Mesendoderm (in vitro differentiated cells): ENCODE measurements at regions not wholly inside any gene's neighbourhood (a gene's known extent, or its start where the extent isn't known, plus 50 kb on each side); places are given as distances from the start of the nearest gene placed in this dataset.

ENCODE experiments used
- DNase-seq: peaks from one replicate; pipeline ENCODE4 v3.0.0; 2013
- H2AK5ac ChIP-seq: 2 replicates; pipeline ENCODE4 v1.6.1; 2013; ENCODE audit warnings: low read length, inconsistent platforms
- H2BK120ac ChIP-seq: 2 replicates; pipeline ENCODE4 v1.6.1; 2013; ENCODE audit warnings: low read depth, mild to moderate bottlenecking, low read length, moderate library complexity, mixed read lengths
- H2BK15ac ChIP-seq: replicated peaks from 2 replicates; pipeline ENCODE4 v1.6.1; 2013; ENCODE audit warnings: low read depth, mild to moderate bottlenecking, moderate library complexity
- H2BK5ac ChIP-seq: 2 replicates; pipeline ENCODE4 v1.6.1; 2013; ENCODE audit warnings: low read length, inconsistent platforms
- H3K18ac ChIP-seq: 2 replicates; pipeline ENCODE4 v1.6.1; 2013; ENCODE audit warnings: mild to moderate bottlenecking, low read length, mixed read lengths
- H3K23ac ChIP-seq: one replicate; pipeline ENCODE4 v1.6.1; 2013; ENCODE audit warnings: low read length
- H3K27ac ChIP-seq: 2 replicates; pipeline ENCODE4 v1.5.1; 2013; ENCODE audit warnings: low read depth, mild to moderate bottlenecking, inconsistent platforms, low read length, moderate library complexity
- H3K27me3 ChIP-seq: 2 replicates; pipeline ENCODE4 v1.6.1; 2013; ENCODE audit warnings: low read length, control low read depth, mild to moderate bottlenecking, inconsistent platforms; ENCODE audit not compliant: insufficient read depth, poor library complexity
- H3K36me3 ChIP-seq: 2 replicates; pipeline ENCODE4 v1.6.1; 2013; ENCODE audit warnings: low read length, inconsistent platforms; ENCODE audit not compliant: control insufficient read depth, insufficient read depth
- H3K4ac ChIP-seq: one replicate; pipeline ENCODE4 v1.6.1; 2013; ENCODE audit warnings: low read depth, mild to moderate bottlenecking, low read length, moderate library complexity
- H3K4me1 ChIP-seq: 2 replicates; pipeline ENCODE4 v1.6.1; 2013; ENCODE audit warnings: low read depth, low read length, inconsistent platforms; ENCODE audit not compliant: control insufficient read depth
- H3K4me2 ChIP-seq: 2 replicates; pipeline ENCODE4 v1.6.1; 2013; ENCODE audit warnings: low read length
- H3K4me3 ChIP-seq: 2 replicates; pipeline ENCODE4 v1.5.1; 2013; ENCODE audit warnings: mild to moderate bottlenecking, low read length
- H3K56ac ChIP-seq: one replicate; pipeline ENCODE4 v1.6.1; 2013; ENCODE audit warnings: low read length
- H3K79me1 ChIP-seq: 2 replicates; pipeline ENCODE4 v1.6.1; 2013; ENCODE audit warnings: low read length, inconsistent platforms
- H3K79me2 ChIP-seq: 2 replicates; pipeline ENCODE4 v1.6.1; 2013; ENCODE audit warnings: mild to moderate bottlenecking, low read length; ENCODE audit not compliant: control insufficient read depth, insufficient read depth
- H3K9ac ChIP-seq: 2 replicates; pipeline ENCODE4 v1.6.1; 2013; ENCODE audit warnings: low read length, inconsistent platforms
- H4K5ac ChIP-seq: one replicate; pipeline ENCODE4 v1.6.1; 2013; ENCODE audit warnings: low read length
- H4K8ac ChIP-seq: one replicate; pipeline ENCODE4 v1.6.1; 2013; ENCODE audit warnings: low read depth, mild to moderate bottlenecking, control low read depth, low read length, moderate library complexity
- WGBS: extraction: QIAGEN DNeasy Blood & Tissue Kit; methylation state at CpG from one replicate; pipeline ENCODE4 v1.1.7; 2013; ENCODE audit warnings: low lambda C conversion rate, missing lambda C conversion rate; ENCODE audit not compliant: insufficient coverage; ENCODE audit errors: extremely low coverage; 5-methylcytosine and 5-hydroxymethylcytosine counted together

GRCh38 chr9:106120071-106120470 lies 425.7 kb downstream of the TMEM38B start:
- Histone ChIP-seq H3K27me3 (no peaks in the 10 kb centered on the region), H3K4me3 (no peak overlapping the region), H3K27ac (no peak overlapping the region), H3K18ac (no peak overlapping the region), H4K8ac (no peak overlapping the region), H3K4me2 (no peak overlapping the region), H3K23ac (no peak overlapping the region), H3K79me2 (no peaks in the 10 kb centered on the region), H4K5ac (no peak overlapping the region), H3K36me3 (no peaks in the 10 kb centered on the region), H2AK5ac (no peak overlapping the region), H3K56ac (no peak overlapping the region), H2BK5ac (no peak overlapping the region), H3K4ac (no peak overlapping the region), H3K4me1 (no peaks in the 10 kb centered on the region), H3K79me1 (no peaks in the 10 kb centered on the region), H2BK15ac (no peak overlapping the region), H2BK120ac (no peak overlapping the region), H3K9ac (no peak overlapping the region)
- WGBS = no CpG with 5 or more reads among the region's 10 CpGs
- no peak for DNase-seq

- Histone ChIP-seq H2AK5ac (no peak overlapping the region), H2BK120ac (no peak overlapping the region), H3K79me2 (no peaks in the 10 kb centered on the region), H4K5ac (no peak overlapping the region), H3K4me2 (no peak overlapping the region), H4K8ac (no peak overlapping the region), H3K18ac (no peak overlapping the region), H3K27ac (no peak overlapping the region), H3K4me1 (no peaks in the 10 kb centered on the region), H3K23ac (no peak overlapping the region), H3K36me3 (no peaks in the 10 kb centered on the region), H2BK5ac (no peak overlapping the region), H3K27me3 (no peaks in the 10 kb centered on the region), H3K9ac (no peak overlapping the region), H3K56ac (no peak overlapping the region), H3K79me1 (no peaks in the 10 kb centered on the region), H3K4ac (no peak overlapping the region), H3K4me3 (no peak overlapping the region), H2BK15ac (no peak overlapping the region)
- no peak for DNase-seq
- no CpG with 5 or more reads among the region's 1 CpG for WGBS
Observed at GRCh38 chr9:106127776-106128175, 433.4 kb downstream of the TMEM38B start.

- no peak overlapping the region for H2BK120ac ChIP-seq
- H3K27me3 ChIP-seq = no peaks in the 10 kb centered on the region
- H2BK15ac ChIP-seq = no peak overlapping the region
- WGBS = no CpG with 5 or more reads among the region's 2 CpGs
- no peak overlapping the region for H2AK5ac ChIP-seq
- no peak overlapping the region for H3K56ac ChIP-seq
- no peak overlapping the region for H3K4ac ChIP-seq
- no peak overlapping the region for H3K4me3 ChIP-seq
- no peaks in the 10 kb centered on the region for H3K79me1 ChIP-seq
- no peaks in the 10 kb centered on the region for H3K4me1 ChIP-seq
- no peak overlapping the region for H3K4me2 ChIP-seq
- no peak overlapping the region for H3K27ac ChIP-seq
- H3K36me3 ChIP-seq = no peaks in the 10 kb centered on the region
- H3K9ac ChIP-seq = no peak overlapping the region
- H4K8ac ChIP-seq = no peak overlapping the region
- no peak for DNase-seq
- H4K5ac ChIP-seq = no peak overlapping the region
- no peak overlapping the region for H3K18ac ChIP-seq
- H3K79me2 ChIP-seq = no peaks in the 10 kb centered on the region
- no peak overlapping the region for H2BK5ac ChIP-seq
- H3K23ac ChIP-seq = no peak overlapping the region
Observed at GRCh38 chr9:106130374-106130773, 436.0 kb downstream of the TMEM38B start.

GRCh38 chr9:106143781-106144180 lies 449.4 kb downstream of the TMEM38B start:
- no peak overlapping the region for H2BK5ac ChIP-seq
- H3K4me3 ChIP-seq = no peak overlapping the region
- H3K23ac ChIP-seq = no peak overlapping the region
- no peaks in the 10 kb centered on the region for H3K79me1 ChIP-seq
- no peaks in the 10 kb centered on the region for H3K79me2 ChIP-seq
- no CpG with 5 or more reads among the region's 2 CpGs for WGBS
- H3K27me3 ChIP-seq = no peaks in the 10 kb centered on the region
- H3K36me3 ChIP-seq = no peaks in the 10 kb centered on the region
- no peak overlapping the region for H3K4me2 ChIP-seq
- H3K27ac ChIP-seq = no peak overlapping the region
- no peaks in the 10 kb centered on the region for H3K4me1 ChIP-seq
- H2BK120ac ChIP-seq = no peak overlapping the region
- H2AK5ac ChIP-seq = no peak overlapping the region
- H3K56ac ChIP-seq = no peak overlapping the region
- H3K4ac ChIP-seq = no peak overlapping the region
- no peak overlapping the region for H3K18ac ChIP-seq
- no peak overlapping the region for H3K9ac ChIP-seq
- H4K5ac ChIP-seq = no peak overlapping the region
- DNase-seq = peak; percentile 21
- H4K8ac ChIP-seq = no peak overlapping the region
- no peak overlapping the region for H2BK15ac ChIP-seq

GRCh38 chr9:106146066-106146840 lies 451.9 kb downstream of the TMEM38B start:
- H3K4me1 ChIP-seq = no peaks in the 10 kb centered on the region
- no peak overlapping the region for H3K18ac ChIP-seq
- H4K5ac ChIP-seq = no peak overlapping the region
- H3K79me2 ChIP-seq = no peaks in the 10 kb centered on the region
- no peak overlapping the region for H3K4me3 ChIP-seq
- H3K4me2 ChIP-seq = no peak overlapping the region
- no peak overlapping the region for H4K8ac ChIP-seq
- no peak overlapping the region for H3K56ac ChIP-seq
- H3K27me3 ChIP-seq = no peaks in the 10 kb centered on the region
- H3K36me3 ChIP-seq = no peaks in the 10 kb centered on the region
- no CpG with 5 or more reads among the region's 6 CpGs for WGBS
- H3K23ac ChIP-seq = no peak overlapping the region
- H3K27ac ChIP-seq = no peak overlapping the region
- H3K9ac ChIP-seq = no peak overlapping the region
- no peaks in the 10 kb centered on the region for H3K79me1 ChIP-seq
- no peak overlapping the region for H3K4ac ChIP-seq
- H2BK120ac ChIP-seq = no peak overlapping the region
- H2BK5ac ChIP-seq = no peak overlapping the region
- H2BK15ac ChIP-seq = no peak overlapping the region
- no peak for DNase-seq
- no peak overlapping the region for H2AK5ac ChIP-seq

- H3K56ac ChIP-seq = no peak overlapping the region
- no peak overlapping the region for H2AK5ac ChIP-seq
- H2BK15ac ChIP-seq = no peak overlapping the region
- no peak overlapping the region for H4K8ac ChIP-seq
- H3K36me3 ChIP-seq = no peaks in the 10 kb centered on the region
- no peaks in the 10 kb centered on the region for H3K79me1 ChIP-seq
- H3K79me2 ChIP-seq = no peaks in the 10 kb centered on the region
- DNase-seq = no peak
- H3K9ac ChIP-seq = no peak overlapping the region
- H3K4me3 ChIP-seq = no peak overlapping the region
- H3K27me3 ChIP-seq = no peaks in the 10 kb centered on the region
- no peak overlapping the region for H3K4ac ChIP-seq
- H3K27ac ChIP-seq = no peak overlapping the region
- no peak overlapping the region for H3K18ac ChIP-seq
- no peaks in the 10 kb centered on the region for H3K4me1 ChIP-seq
- H3K4me2 ChIP-seq = no peak overlapping the region
- no peak overlapping the region for H4K5ac ChIP-seq
- H2BK120ac ChIP-seq = no peak overlapping the region
- H2BK5ac ChIP-seq = no peak overlapping the region
- H3K23ac ChIP-seq = no peak overlapping the region
Observed at GRCh38 chr9:106146886-106147285, 452.5 kb downstream of the TMEM38B start.
